ENCODE measurements at regions not wholly inside any gene's neighbourhood (a gene's known extent, or its start where the extent isn't known, plus 50 kb on each side); places are given as distances from the start of the nearest gene placed in this dataset.
A peak's percentile ranks its signal among the peaks of the same experiment; 100 is the strongest.

GRCh38 chr2:120785228-120785966, 49.7 kb downstream of the GLI2 start:
- peak; percentile 62 for DNase-seq
- Histone ChIP-seq H3K36me3 (replicated peaks; ENCODE audit: control insufficient read depth, insufficient read depth, low read length) (no peaks in the 10 kb centered on the region), H3K4me3 (ENCODE audit: insufficient read depth, low read depth, low read length) (no peak overlapping the region), H3K27me3 (ENCODE audit: control insufficient read depth, insufficient read depth, low read length) (no peaks in the 10 kb centered on the region; the same call in 1 of the 2 replicates)

- H3K4me3 ChIP-seq (ENCODE audit: insufficient read depth, low read depth, low read length) = no peak overlapping the region
Observed at GRCh38 chr2:120786038-120786960, 50.6 kb downstream of the GLI2 start.

DNA sequence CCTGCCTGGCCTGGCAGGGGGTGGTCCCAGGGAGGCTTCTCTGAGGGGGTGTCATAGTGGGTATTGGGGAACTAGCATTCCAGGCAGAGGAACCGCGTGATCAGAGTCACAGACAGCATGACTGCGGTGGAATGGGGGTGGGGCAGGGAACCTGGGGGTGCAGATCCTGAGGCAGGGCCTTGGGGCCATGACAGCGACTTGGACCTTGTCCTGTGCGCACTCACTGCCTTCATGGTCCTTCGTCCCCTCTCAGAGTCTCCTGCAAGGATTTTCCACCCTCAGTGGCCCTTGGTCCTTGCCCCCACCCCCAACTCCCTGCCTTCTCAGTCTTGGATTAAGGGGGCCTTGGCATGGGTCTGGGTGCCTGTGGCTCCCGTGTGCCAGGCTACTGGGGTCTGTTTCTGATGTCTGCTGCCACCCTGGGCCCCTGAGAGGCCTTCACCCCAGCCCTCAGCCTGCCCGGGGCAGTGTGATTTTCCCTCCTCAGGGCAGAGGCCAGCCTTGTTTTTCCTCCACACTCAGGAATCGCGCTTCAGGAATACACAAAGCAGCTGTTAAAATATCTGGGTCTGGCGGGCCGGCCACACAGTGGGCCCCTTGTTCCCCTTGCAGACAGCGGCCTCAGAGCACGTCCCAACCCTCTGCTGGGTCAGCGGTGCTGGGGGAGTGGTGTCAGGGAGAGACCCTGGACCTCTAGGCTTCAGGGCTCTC, 51.6 kb downstream of the GLI2 start:
- Histone ChIP-seq H3K4me3 (ENCODE audit: insufficient read depth, low read depth, low read length) (no peak overlapping the region), H3K27me3 (ENCODE audit: control insufficient read depth, insufficient read depth, low read length) (no peaks in the 10 kb centered on the region; the same call in 1 of the 2 replicates), H3K36me3 (replicated peaks; ENCODE audit: control insufficient read depth, insufficient read depth, low read length) (no peaks in the 10 kb centered on the region; the same call in 1 of the 2 replicates)
- no peak for DNase-seq

More at GRCh38 chr2:120786038-120786960, 50.6 kb downstream of the GLI2 start:
- no peaks in the 10 kb centered on the region for H3K36me3 ChIP-seq (replicated peaks; ENCODE audit: control insufficient read depth, insufficient read depth, low read length)
- DNase-seq = peak; percentile 83
- no peaks in the 10 kb centered on the region; the same call in 1 of the 2 replicates for H3K27me3 ChIP-seq (ENCODE audit: control insufficient read depth, insufficient read depth, low read length)

DNA sequence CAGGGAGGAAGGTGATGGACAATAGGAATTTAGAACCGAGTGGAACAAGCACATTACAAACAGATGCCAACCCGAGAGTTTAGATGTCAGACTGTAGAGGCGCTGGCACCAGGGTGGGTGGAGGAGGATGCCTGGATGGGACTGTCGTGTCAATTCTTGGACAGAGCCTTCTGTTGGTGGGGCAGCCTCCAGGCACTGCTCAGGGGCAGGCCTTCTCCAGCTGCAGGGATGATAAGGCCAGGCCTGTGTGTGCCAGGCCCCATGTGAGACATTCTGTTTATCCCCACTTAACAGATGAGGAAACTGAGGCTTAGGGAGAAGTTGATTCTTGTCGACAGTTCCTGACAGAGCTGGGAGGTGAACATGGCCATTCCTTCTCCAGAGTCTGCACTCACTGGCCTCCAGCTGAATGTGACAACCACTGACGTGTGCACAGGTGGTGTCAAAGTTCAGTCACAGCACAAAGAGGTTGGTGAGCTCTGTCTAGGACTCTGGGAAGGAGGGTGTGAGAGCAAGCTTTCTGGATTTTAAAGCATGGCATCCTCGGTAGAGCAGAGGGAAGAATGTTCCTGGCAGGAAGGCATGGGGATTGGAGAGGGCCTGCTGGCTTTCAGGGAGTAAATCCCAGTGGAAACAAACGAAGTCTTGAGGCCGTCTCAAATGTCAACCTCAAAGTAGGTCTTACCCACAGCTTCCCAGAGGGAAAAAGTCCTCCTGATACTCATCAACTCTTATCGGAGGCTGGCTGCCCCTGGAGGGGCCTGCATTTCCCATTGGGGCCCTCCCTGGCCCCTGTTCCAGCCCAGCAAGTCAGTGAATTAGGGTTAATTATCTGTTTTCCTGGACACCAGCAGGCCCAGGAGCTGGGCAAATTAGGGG, 52.4 kb downstream of the GLI2 start:
- H3K36me3 ChIP-seq (replicated peaks; ENCODE audit: control insufficient read depth, insufficient read depth, low read length) = no peaks in the 10 kb centered on the region; the same call in 1 of the 2 replicates
- H3K27me3 ChIP-seq (ENCODE audit: control insufficient read depth, insufficient read depth, low read length) = no peaks in the 10 kb centered on the region; the same call in 1 of the 2 replicates
- no peak overlapping the region for H3K4me3 ChIP-seq (ENCODE audit: insufficient read depth, low read depth, low read length)
- DNase-seq = no peak

GRCh38 chr2:120791243-120791961, 55.7 kb downstream of the GLI2 start:
- H3K27me3 ChIP-seq (ENCODE audit: control insufficient read depth, insufficient read depth, low read length) = no peaks in the 10 kb centered on the region
- DNase-seq = no peak
- no peaks in the 10 kb centered on the region; the same call in 1 of the 2 replicates for H3K36me3 ChIP-seq (replicated peaks; ENCODE audit: control insufficient read depth, insufficient read depth, low read length)
- H3K4me3 ChIP-seq (ENCODE audit: insufficient read depth, low read depth, low read length) = no peak overlapping the region

GRCh38 chr2:120791962-120792297, 56.3 kb downstream of the GLI2 start:
- Histone ChIP-seq H3K4me3 (ENCODE audit: insufficient read depth, low read depth, low read length) (no peak overlapping the region), H3K27me3 (ENCODE audit: control insufficient read depth, insufficient read depth, low read length) (no peaks in the 10 kb centered on the region), H3K36me3 (replicated peaks; ENCODE audit: control insufficient read depth, insufficient read depth, low read length) (no peaks in the 10 kb centered on the region; the same call in 1 of the 2 replicates)
- no peak for DNase-seq

GRCh38 chr2:120793682-120794403, 58.2 kb downstream of the GLI2 start:
- no peak for DNase-seq

GRCh38 chr2:120794716-120795115, 59.0 kb downstream of the GLI2 start:
- DNase-seq = no peak

More at GRCh38 chr2:120793682-120794403, 58.2 kb downstream of the GLI2 start:
- no peaks in the 10 kb centered on the region for H3K27me3 ChIP-seq (ENCODE audit: control insufficient read depth, insufficient read depth, low read length)
- H3K4me3 ChIP-seq (ENCODE audit: insufficient read depth, low read depth, low read length) = no peak overlapping the region
- no peaks in the 10 kb centered on the region; the same call in 1 of the 2 replicates for H3K36me3 ChIP-seq (replicated peaks; ENCODE audit: control insufficient read depth, insufficient read depth, low read length)

GRCh38 chr2:120796094-120796493, 60.4 kb downstream of the GLI2 start:
- H3K36me3 ChIP-seq (replicated peaks; ENCODE audit: control insufficient read depth, insufficient read depth, low read length) = no peaks in the 10 kb centered on the region; the same call in 1 of the 2 replicates
- H3K27me3 ChIP-seq (ENCODE audit: control insufficient read depth, insufficient read depth, low read length) = no peaks in the 10 kb centered on the region
- no peak for DNase-seq
- H3K4me3 ChIP-seq (ENCODE audit: insufficient read depth, low read depth, low read length) = no peak overlapping the region

More at GRCh38 chr2:120794716-120795115, 59.0 kb downstream of the GLI2 start:
- no peaks in the 10 kb centered on the region; the same call in 1 of the 2 replicates for H3K36me3 ChIP-seq (replicated peaks; ENCODE audit: control insufficient read depth, insufficient read depth, low read length)
- no peaks in the 10 kb centered on the region for H3K27me3 ChIP-seq (ENCODE audit: control insufficient read depth, insufficient read depth, low read length)
- H3K4me3 ChIP-seq (ENCODE audit: insufficient read depth, low read depth, low read length) = no peak overlapping the region

- Histone ChIP-seq H3K4me3 (ENCODE audit: insufficient read depth, low read depth, low read length) (no peak overlapping the region), H3K36me3 (replicated peaks; ENCODE audit: control insufficient read depth, insufficient read depth, low read length) (no peaks in the 10 kb centered on the region; the same call in 1 of the 2 replicates), H3K27me3 (ENCODE audit: control insufficient read depth, insufficient read depth, low read length) (no peaks in the 10 kb centered on the region)
- DNase-seq = peak; percentile 81
Observed at GRCh38 chr2:120797421-120798221, 62.0 kb downstream of the GLI2 start.

- no peak overlapping the region for H3K4me3 ChIP-seq (ENCODE audit: insufficient read depth, low read depth, low read length)
- no peaks in the 10 kb centered on the region; the same call in 1 of the 2 replicates for H3K36me3 ChIP-seq (replicated peaks; ENCODE audit: control insufficient read depth, insufficient read depth, low read length)
- no peaks in the 10 kb centered on the region for H3K27me3 ChIP-seq (ENCODE audit: control insufficient read depth, insufficient read depth, low read length)
- peak; percentile 87 for DNase-seq
Observed at GRCh38 chr2:120798567-120799247, 63.0 kb downstream of the GLI2 start.
